K562 (cell line): ENCODE measurements at regions not wholly inside any gene's neighbourhood (a gene's known extent, or its start where the extent isn't known, plus 50 kb on each side); places are given as distances from the start of the nearest gene placed in this dataset.

Source experiments
- ATAC-seq: fragments of 200-7000 bp; cut with Tn5 transposase; 3 replicates; pipeline ENCODE4 v1.9.1; 2020; ENCODE audit warnings: moderate library complexity
- BruUV-seq: library from RNA; stranded (reverse); fragments of 400-500 nt; replicated peaks from 2 replicates; lab custom pipeline; 2021; lab: Mats Ljungman, UMichigan
- CTCF ChIA-PET: fragments of 300-600 bp; formaldehyde crosslinking; extraction: SDS; loops from one replicate; lab custom pipeline; 2021; ENCODE audit warnings: low intra/inter-chr PET ratio; lab: Yijun Ruan, JAX
- POLR2A ChIA-PET: fragments of 300-600, 350-650 bp; sonication (Branson Sonifier 250); formaldehyde crosslinking; extraction: SDS; loops from one replicate; lab custom pipeline; 2021; ENCODE audit warnings: antibody characterized with exemption, inconsistent platforms; lab: Yijun Ruan, JAX
- DNase-seq, 4 experiments: peaks; one replicate each; pipeline versions ENCODE4 v3.0.0 to v3.0.0-alpha.2; 2011 to 2018; ENCODE audit warnings: low spot score in 3 of 4, mixed read lengths in 3 of 4; ENCODE audit errors: extremely low read depth in 1 of 4
- FAIRE-seq: peaks from 2 replicates; lab custom pipeline; 2011; peaks lifted over from hg19 to GRCh38; lab: Jason Lieb, UNC
- H2AFZ ChIP-seq: 2 replicates; pipeline ENCODE4 v1.6.0; 2011; ENCODE audit warnings: low read depth, low read length, control low read depth, inconsistent platforms
- H3K27ac ChIP-seq: fragments of 200-600 bp; 3 replicates; pipeline ENCODE4 v1.8.0; 2011; ENCODE audit warnings: low read depth, mild to moderate bottlenecking, control low read depth, inconsistent platforms, low read length, moderate library complexity, mixed read lengths; ENCODE audit errors: extremely low read depth
- H3K27me3 ChIP-seq, 2 experiments: fragments of 300-600 bp in 1 of 2; 2 replicates in 1 of 2; 3 replicates in 1 of 2; pipeline versions ENCODE4 v1.6.0 to v1.8.0; 2011; ENCODE audit warnings: inconsistent platforms in 2 of 2, low read length in 2 of 2, mild to moderate bottlenecking in 1 of 2, mixed read lengths in 1 of 2, moderate library complexity in 1 of 2; ENCODE audit not compliant: control insufficient read depth in 2 of 2, insufficient read depth in 2 of 2
- H3K36me3 ChIP-seq: fragments of 300-600 bp; 3 replicates; pipeline ENCODE4 v1.8.0; 2011; ENCODE audit warnings: mild to moderate bottlenecking, low read length, inconsistent platforms; ENCODE audit not compliant: control insufficient read depth, insufficient read depth
- H3K4me1 ChIP-seq, 2 experiments: fragments of 200-600 bp in 1 of 2; replicated peaks in 1 of 2; 2 replicates in 1 of 2; 3 replicates in 1 of 2; pipeline versions ENCODE4 v1.5.1 to v1.8.0; 2011; ENCODE audit warnings: inconsistent platforms in 2 of 2, low read length in 2 of 2, mild to moderate bottlenecking in 1 of 2, mixed read lengths in 1 of 2, moderate library complexity in 1 of 2; ENCODE audit not compliant: control insufficient read depth in 2 of 2, insufficient read depth in 2 of 2
- H3K4me2 ChIP-seq: 2 replicates; pipeline ENCODE4 v1.6.1; 2011; ENCODE audit warnings: low read length, control low read depth, inconsistent platforms, mixed read lengths; ENCODE audit not compliant: insufficient read depth
- H3K4me3 ChIP-seq: fragments of 200-600 bp; sonication (generic), shearing (Covaris generic); 2 replicates; pipeline ENCODE4 v1.5.1; 2016; ENCODE audit warnings: control low read depth, inconsistent platforms
- H3K79me2 ChIP-seq: fragments of 200-600 bp; 3 replicates; pipeline ENCODE4 v1.8.0; 2011; ENCODE audit warnings: low read length, inconsistent platforms; ENCODE audit not compliant: control insufficient read depth, insufficient read depth
- H3K9ac ChIP-seq, 2 experiments: 2 replicates each; pipeline versions ENCODE4 v1.6.0 to v1.6.1; 2011; ENCODE audit warnings: low read depth in 2 of 2, low read length in 2 of 2, control low read depth in 1 of 2, inconsistent platforms in 1 of 2, mild to moderate bottlenecking in 1 of 2, mixed read lengths in 1 of 2; ENCODE audit not compliant: insufficient read depth in 1 of 2
- H3K9me1 ChIP-seq: one replicate; pipeline ENCODE4 v1.6.0; 2011; ENCODE audit warnings: inconsistent platforms, mild to moderate bottlenecking, low read length, moderate library complexity; ENCODE audit not compliant: control insufficient read depth, insufficient read depth
- H3K9me3 ChIP-seq: replicated peaks from 2 replicates; pipeline ENCODE4 v1.5.1; 2011; ENCODE audit warnings: low read depth, low read length, inconsistent platforms; ENCODE audit not compliant: control insufficient read depth, insufficient read depth
- H4K20me1 ChIP-seq: replicated peaks from 2 replicates; pipeline ENCODE4 v1.6.1; 2011; ENCODE audit warnings: low read length, inconsistent platforms, mixed read lengths; ENCODE audit not compliant: control insufficient read depth, insufficient read depth
- ARHGAP35 ChIP-seq: fragments of 450-650 bp; IDR thresholded peaks from 2 replicates; pipeline ENCODE4 v1.6.1; 2018; ENCODE audit not compliant: partially characterized antibody
- CLOCK ChIP-seq: fragments of 250-450 bp; sonication (Bioruptor Pico); IDR thresholded peaks from 2 replicates; pipeline ENCODE4 v1.4.0; 2020; ENCODE audit warnings: mild to moderate bottlenecking, moderate library complexity, borderline replicate concordance
- CREB3L1 ChIP-seq: fragments of 450-650 bp; IDR thresholded peaks from 2 replicates; pipeline ENCODE4 v1.6.1; 2014; ENCODE audit warnings: low read depth, mild to moderate bottlenecking, moderate library complexity, borderline replicate concordance
- NUFIP1 ChIP-seq: fragments of 450-650 bp; IDR thresholded peaks from 2 replicates; pipeline ENCODE4 v1.6.1; 2018; ENCODE audit not compliant: partially characterized antibody
- STAG1 ChIP-seq: sonication (generic); formaldehyde crosslinking; IDR thresholded peaks from 2 replicates; pipeline ENCODE4 v1.5.0; 2020; ENCODE audit warnings: missing genetic modification reagents, borderline replicate concordance
- TAL1 ChIP-seq: fragments of 450-650 bp; IDR thresholded peaks from 2 replicates; pipeline ENCODE4 v1.6.1; 2016; ENCODE audit warnings: mild to moderate bottlenecking
- XRCC4 ChIP-seq: IDR thresholded peaks from one replicate; pipeline ENCODE4 v1.6.1; 2011; ENCODE audit not compliant: insufficient read depth, insufficient read length; ENCODE audit errors: extremely low read depth
- ZNF511 ChIP-seq: sonication (generic); formaldehyde crosslinking; IDR thresholded peaks from 2 replicates; pipeline ENCODE4 v1.8.0; 2022; ENCODE audit warnings: mild to moderate bottlenecking, missing genetic modification reagents
- ZNF695 ChIP-seq: fragments of 450-650 bp; formaldehyde crosslinking; IDR thresholded peaks from 2 replicates; pipeline ENCODE4 v1.4.0; 2020; ENCODE audit warnings: mild to moderate bottlenecking, moderate library complexity
- in situ Hi-C: fragments of 300-500 bp; cut with MboI; formaldehyde crosslinking; loops from 4 replicates; pipeline ENCODE4 v1.15.0; 2018; ENCODE audit warnings: inconsistent platforms, mixed read lengths
- intact Hi-C: fragments of 100-400 bp; cut with micrococcal nuclease; formaldehyde crosslinking; loops from 2 replicates; pipeline ENCODE4 v1.14.2; 2022

- TF ChIP-seq ZNF511 (CRISPR knock-in tag) (no peak), CLOCK (CRISPR knock-in tag) (no peak), CREB3L1 (no peak)
These were observed 509.3 kb upstream of the TGFBR2 start (continued) for GRCh38 chr3:30097022-30097650.

- intact Hi-C loops, result no loop called here
These were observed 508.2 kb upstream of the TGFBR2 start for GRCh38 chr3:30098243-30098642.

More at GRCh38 chr3:30098243-30098642, 508.2 kb upstream of the TGFBR2 start:
- FAIRE-seq (no peak), DNase-seq (no peak), ATAC-seq (no peak)
- no peaks in the 10 kb centered on the region; the same call in 1 of the 2 replicates for H3K9me3 ChIP-seq
- H3K36me3 ChIP-seq, result no peaks in the 10 kb centered on the region
- H3K4me3 ChIP-seq, result no peak overlapping the region
- in situ Hi-C loops, result no loop called here
- H3K9ac ChIP-seq, result no peak overlapping the region
- H3K4me2 ChIP-seq, result no peak overlapping the region
- BruUV-seq, result no TSS peak
- no peak overlapping the region for H2AFZ ChIP-seq
- no peak overlapping the region for H3K27ac ChIP-seq
- H3K79me2 ChIP-seq, result no peaks in the 10 kb centered on the region
- TF ChIP-seq TAL1, result no peak
- TF ChIP-seq ZNF695 (CRISPR knock-in tag), result no peak
- TF ChIP-seq STAG1 (CRISPR knock-in tag), result no peak
- no peak for TF ChIP-seq ARHGAP35
- no peak for TF ChIP-seq NUFIP1
- TF ChIP-seq XRCC4, result no peak
- no peaks in the 10 kb centered on the region for H4K20me1 ChIP-seq
- H3K27me3 ChIP-seq, result no peaks in the 10 kb centered on the region
- no peaks in the 10 kb centered on the region for H3K9me1 ChIP-seq
- POLR2A ChIA-PET, result no interaction called here
- CTCF ChIA-PET, result no interaction called here
- H3K4me1 ChIP-seq, result no peaks in the 10 kb centered on the region
